ENCODE measurements at regions not wholly inside any gene's neighbourhood (a gene's known extent, or its start where the extent isn't known, plus 50 kb on each side); places are given as distances from the start of the nearest gene placed in this dataset.
A peak's percentile ranks its signal among the peaks of the same experiment; 100 is the strongest.
"Not testable (repeated sequence)": the region's sequence is repeated elsewhere in the genome, so short reads cannot be mapped to it uniquely, and the experiment has no call there.

DNA sequence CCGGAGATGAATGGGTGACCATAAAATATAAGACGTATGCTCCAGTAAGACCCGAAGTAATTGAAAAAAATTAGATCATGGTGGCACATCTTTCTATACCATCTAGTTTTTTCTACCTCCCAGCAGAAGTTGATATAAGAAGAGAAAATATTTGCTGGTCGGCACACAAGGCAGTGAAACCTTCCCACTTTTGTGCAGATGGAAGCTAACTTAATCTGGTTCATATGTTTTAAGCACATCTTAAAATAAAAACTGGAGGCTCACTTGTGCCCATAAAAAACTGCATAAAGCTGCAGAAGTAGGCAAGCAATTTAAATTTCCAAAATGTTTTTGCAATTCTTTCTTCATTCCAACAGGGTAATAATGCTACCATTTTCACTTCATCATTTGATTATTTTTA is 449.2 kb downstream of the CNTN3 start:
- TF ChIP-seq, protein P1, sequence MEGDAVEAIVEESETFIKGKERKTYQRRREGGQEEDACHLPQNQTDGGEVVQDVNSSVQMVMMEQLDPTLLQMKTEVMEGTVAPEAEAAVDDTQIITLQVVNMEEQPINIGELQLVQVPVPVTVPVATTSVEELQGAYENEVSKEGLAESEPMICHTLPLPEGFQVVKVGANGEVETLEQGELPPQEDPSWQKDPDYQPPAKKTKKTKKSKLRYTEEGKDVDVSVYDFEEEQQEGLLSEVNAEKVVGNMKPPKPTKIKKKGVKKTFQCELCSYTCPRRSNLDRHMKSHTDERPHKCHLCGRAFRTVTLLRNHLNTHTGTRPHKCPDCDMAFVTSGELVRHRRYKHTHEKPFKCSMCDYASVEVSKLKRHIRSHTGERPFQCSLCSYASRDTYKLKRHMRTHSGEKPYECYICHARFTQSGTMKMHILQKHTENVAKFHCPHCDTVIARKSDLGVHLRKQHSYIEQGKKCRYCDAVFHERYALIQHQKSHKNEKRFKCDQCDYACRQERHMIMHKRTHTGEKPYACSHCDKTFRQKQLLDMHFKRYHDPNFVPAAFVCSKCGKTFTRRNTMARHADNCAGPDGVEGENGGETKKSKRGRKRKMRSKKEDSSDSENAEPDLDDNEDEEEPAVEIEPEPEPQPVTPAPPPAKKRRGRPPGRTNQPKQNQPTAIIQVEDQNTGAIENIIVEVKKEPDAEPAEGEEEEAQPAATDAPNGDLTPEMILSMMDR (conservative IDR thresholded peaks at IDR 0.05): no peak
- no peak overlapping the region for H3K27ac ChIP-seq

DNA sequence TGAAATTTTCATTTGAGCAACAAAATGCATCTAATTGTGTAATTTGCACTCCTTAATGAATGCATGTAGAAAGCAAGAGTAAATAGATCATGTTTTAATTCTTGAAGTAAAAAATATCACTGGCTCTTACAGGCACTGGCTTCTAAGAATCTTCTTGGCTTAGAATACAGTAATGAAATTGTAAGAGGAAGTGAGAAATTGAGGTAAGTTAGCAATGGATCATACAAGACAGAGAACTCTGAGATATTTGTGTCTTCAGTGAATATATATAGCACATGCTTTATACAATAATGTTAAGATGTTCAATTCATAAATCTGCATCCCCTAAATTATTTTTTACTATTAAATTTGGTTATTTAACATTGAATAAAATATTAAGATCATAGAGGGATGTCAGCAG is 465.0 kb downstream of the CNTN3 start:
- TF ChIP-seq, protein P1 (conservative IDR thresholded peaks at IDR 0.05): no peak
- no peak overlapping the region for H3K27ac ChIP-seq

DNA sequence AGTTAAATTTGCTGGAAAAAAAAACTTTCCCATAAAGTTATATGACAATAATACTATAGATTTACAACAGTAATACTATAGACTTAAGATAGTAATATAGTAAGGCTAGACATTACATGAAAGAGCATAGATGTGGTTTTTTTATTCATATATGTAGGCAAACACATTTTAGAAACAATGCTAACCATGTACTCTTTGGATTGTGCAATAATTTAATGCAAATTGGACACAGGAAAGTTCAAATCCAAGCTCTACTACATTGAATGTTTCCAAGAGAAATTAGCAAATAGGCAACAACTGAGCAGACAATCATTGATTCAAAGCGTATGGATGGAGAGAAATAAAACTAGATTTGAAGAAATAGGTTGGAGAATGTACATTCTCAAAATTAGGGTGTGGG is 469.2 kb downstream of the CNTN3 start:
- no peak overlapping the region for H3K27ac ChIP-seq
- TF ChIP-seq, protein P1 (conservative IDR thresholded peaks at IDR 0.05): no peak

DNA sequence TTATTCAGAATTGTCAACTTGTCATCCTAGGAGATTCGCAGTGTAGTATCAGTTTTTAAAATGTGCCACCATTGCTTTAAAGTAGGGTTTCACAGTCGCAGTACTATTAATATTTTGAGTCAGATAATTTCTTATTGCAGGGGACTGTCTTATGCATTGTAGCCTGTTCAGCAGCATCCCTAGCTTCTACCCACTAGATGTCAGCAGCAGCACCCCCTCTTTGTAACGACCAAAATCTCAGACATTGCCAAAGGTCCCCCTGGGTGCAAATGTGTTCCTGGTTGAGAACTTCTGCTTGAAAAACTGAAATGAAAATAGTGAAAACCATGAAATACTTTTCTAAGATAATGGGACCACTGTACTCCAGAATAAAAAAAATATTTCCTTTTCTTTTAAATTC is 474.8 kb downstream of the CNTN3 start:
- no peak overlapping the region for H3K27ac ChIP-seq
- TF ChIP-seq, protein P1 (conservative IDR thresholded peaks at IDR 0.05): peak; percentile 28

DNA sequence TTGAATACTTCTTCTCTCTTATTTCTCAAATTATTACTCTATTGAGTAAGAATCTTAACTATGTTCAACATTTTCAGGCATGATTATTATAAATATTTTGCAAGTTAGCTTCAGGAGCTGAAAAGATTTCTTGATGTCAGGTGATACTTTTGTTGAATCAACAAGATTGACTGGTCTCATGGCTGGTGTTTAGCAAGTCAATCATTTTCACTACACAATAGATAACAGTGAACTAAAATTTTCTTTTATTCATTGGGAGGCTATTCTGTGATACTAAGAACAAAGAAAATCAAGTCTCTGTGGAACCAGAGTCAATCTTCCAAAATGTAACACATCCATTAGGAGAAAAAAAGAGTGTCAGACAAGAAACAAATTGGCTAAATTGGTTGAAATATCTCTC is 476.7 kb downstream of the CNTN3 start:
- no peak overlapping the region for H3K27ac ChIP-seq
- TF ChIP-seq, protein P1 (conservative IDR thresholded peaks at IDR 0.05): no peak

DNA sequence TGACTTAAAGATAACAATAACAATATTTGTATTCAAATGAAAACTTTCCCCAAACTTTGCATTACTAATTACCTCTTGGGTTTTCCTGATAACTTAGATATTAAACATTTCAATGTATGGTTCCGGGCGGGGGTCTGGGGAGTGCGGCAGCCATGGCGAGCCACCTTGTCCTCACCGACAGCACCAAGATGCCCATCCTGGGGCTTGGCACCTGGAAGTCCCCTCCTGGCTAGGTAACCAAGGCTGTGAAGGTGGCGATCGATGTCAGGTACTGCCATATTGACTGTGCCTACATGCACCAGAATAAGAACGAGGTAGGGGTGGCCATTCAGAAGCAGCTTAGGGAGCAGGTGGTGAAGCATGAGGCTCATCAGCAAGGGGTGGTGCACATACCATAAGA is 478.7 kb downstream of the CNTN3 start:
- no peak overlapping the region for H3K27ac ChIP-seq
- TF ChIP-seq, protein P1 (conservative IDR thresholded peaks at IDR 0.05): no peak

DNA sequence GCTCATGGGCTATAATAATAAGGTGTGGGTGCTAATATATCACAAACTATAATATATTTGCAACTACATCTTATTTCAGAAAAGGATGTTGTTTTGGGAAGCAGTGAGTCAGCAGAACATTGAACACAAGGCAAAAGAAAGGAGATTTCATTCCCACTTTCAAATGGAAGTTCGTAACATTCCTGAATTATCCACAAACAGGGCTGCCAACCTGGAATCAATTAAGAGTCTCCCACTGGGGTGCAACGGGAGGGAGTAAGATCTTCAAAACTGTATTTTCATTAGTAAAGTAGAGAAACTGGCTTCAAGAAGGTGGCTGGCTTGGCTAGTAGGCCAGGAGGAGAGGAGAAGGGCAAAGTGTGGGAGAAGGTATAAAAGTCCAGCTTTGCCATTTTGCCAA is 479.6 kb downstream of the CNTN3 start:
- no peak overlapping the region for H3K27ac ChIP-seq
- TF ChIP-seq, protein P1 (conservative IDR thresholded peaks at IDR 0.05): no peak

DNA sequence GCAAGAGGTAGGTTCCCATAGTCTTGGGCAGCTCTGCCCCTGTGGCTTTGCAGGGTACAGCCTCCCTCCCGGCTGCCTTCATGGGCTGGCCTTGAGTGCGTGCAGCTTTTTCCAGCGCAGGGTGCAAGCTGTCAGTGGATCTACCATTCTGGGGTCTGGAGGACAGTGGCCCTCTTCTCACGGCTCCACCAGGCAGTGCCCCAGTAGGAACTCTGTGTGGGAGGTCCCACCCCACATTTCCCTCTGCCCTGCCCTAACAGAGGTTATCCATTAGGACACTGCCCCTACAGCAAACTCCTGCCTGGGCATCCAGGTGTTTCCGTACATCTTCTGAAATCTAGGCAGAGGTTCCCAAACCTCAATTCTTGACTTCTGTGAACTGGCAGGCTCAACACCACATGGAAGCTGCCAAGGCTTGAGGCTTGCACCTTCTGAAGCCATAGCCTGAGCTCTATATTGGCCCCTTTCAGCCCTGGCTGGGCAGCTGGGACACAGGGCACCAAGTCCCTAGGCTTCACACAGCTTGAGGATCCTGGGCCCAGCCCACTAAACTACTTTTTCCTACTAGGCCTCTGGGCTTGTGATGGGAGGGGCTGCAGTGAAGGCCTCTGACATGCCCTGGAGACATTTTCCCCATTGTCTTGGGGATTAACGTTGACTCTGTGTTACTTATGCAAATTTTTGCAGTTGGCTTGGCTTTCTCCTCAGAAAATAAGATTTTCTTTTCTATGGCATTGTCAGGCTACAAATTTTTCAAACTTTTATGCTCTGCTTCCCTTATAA is 482.7 kb downstream of the CNTN3 start:
- not testable (repeated sequence) for H3K27ac ChIP-seq
